ENCODE measurements at regions not wholly inside any gene's neighbourhood (a gene's known extent, or its start where the extent isn't known, plus 50 kb on each side); places are given as distances from the start of the nearest gene placed in this dataset.

DNA sequence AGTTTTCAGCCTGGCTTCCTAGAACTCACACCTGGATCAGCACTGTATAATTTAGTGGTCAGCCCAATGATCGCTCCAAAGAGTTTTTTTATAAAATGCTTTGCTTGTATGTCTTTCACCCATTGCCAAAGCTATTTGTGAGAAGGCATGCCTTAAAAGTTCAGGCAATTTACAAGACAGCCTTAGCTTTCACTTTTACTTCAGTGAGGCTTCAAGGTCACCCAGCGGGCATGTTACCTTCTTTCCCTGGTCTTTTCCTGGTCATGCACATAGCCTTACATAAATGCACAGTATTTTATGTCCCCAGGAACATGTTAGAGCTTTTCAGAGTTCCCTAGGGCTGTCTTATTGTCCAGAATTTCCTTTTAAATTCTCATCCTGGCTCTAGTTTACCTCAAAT, 179.9 kb upstream of the TMEM72 start:
- H3K27ac ChIP-seq = no peak overlapping the region
- no peaks in the 10 kb centered on the region for H3K27me3 ChIP-seq
- TF ChIP-seq EZH2 (IDR thresholded peaks at IDR 0.05; ENCODE audit: borderline replicate concordance) = no peak
- no peak for TF ChIP-seq EZH2phosphoT487 (IDR thresholded peaks at IDR 0.05; ENCODE audit: low read depth, severe bottlenecking, unreplicated experiment)
- TF ChIP-seq, protein P1, sequence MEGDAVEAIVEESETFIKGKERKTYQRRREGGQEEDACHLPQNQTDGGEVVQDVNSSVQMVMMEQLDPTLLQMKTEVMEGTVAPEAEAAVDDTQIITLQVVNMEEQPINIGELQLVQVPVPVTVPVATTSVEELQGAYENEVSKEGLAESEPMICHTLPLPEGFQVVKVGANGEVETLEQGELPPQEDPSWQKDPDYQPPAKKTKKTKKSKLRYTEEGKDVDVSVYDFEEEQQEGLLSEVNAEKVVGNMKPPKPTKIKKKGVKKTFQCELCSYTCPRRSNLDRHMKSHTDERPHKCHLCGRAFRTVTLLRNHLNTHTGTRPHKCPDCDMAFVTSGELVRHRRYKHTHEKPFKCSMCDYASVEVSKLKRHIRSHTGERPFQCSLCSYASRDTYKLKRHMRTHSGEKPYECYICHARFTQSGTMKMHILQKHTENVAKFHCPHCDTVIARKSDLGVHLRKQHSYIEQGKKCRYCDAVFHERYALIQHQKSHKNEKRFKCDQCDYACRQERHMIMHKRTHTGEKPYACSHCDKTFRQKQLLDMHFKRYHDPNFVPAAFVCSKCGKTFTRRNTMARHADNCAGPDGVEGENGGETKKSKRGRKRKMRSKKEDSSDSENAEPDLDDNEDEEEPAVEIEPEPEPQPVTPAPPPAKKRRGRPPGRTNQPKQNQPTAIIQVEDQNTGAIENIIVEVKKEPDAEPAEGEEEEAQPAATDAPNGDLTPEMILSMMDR (IDR thresholded peaks at IDR 0.05; ENCODE audit: poor library complexity) = no peak
- no peaks in the 10 kb centered on the region for H3K4me1 ChIP-seq (ENCODE audit: insufficient read depth)
- H3K9me3 ChIP-seq (ENCODE audit: low read depth) = no peaks in the 10 kb centered on the region
- H2AFZ ChIP-seq = no peak overlapping the region
- no peak overlapping the region for H3K4me3 ChIP-seq
- 85% methylated on average over 2 of the region's 2 CpGs for WGBS (ENCODE audit: low lambda C conversion rate, missing lambda C conversion rate)
- H3K79me2 ChIP-seq = no peaks in the 10 kb centered on the region
- H3K4me2 ChIP-seq = no peak overlapping the region
- no peaks in the 10 kb centered on the region for H3K36me3 ChIP-seq (replicated peaks; ENCODE audit: insufficient read depth, low read depth)
- no peaks in the 10 kb centered on the region for H4K20me1 ChIP-seq (ENCODE audit: insufficient read depth, poor library complexity, severe bottlenecking)
- H3K9me2 ChIP-seq (replicated peaks; ENCODE audit: insufficient read depth) = no peaks in the 10 kb centered on the region
- no peak for DNase-seq (ENCODE audit: low spot score)

GRCh38 chr10:44733501-44734488, 177.3 kb upstream of the TMEM72 start:
- H3K9me2 ChIP-seq (replicated peaks; ENCODE audit: insufficient read depth) = no peaks in the 10 kb centered on the region
- 68% methylated on average over 5 of the region's 5 CpGs for WGBS (ENCODE audit: low lambda C conversion rate, missing lambda C conversion rate)

DNA sequence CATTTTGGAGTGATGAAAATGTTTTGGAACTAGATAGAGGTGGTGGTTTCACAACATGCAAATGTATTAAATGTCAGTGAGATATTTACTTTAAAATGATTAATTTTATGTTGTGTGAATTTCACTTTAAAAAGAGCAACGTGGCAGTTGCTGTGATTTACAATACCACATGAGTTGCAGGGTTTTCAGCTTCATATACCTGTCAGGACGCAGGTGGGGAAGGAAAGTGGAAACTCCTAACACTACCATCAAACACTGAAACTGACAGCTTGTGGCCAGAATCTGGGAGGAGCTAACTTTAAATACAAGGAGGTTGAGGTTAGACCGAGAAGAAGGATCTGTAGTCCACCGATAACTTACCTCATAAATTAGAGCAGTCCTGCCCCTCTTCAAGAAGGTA, 168.9 kb upstream of the TMEM72 start:
- TF ChIP-seq, protein P1 (IDR thresholded peaks at IDR 0.05; ENCODE audit: poor library complexity) = no peak
- TF ChIP-seq EZH2phosphoT487 (IDR thresholded peaks at IDR 0.05; ENCODE audit: low read depth, severe bottlenecking, unreplicated experiment) (no peak), EZH2 (IDR thresholded peaks at IDR 0.05; ENCODE audit: borderline replicate concordance) (no peak)
- no peak for DNase-seq (ENCODE audit: low spot score)

More at GRCh38 chr10:44733501-44734488, 177.3 kb upstream of the TMEM72 start:
- Histone ChIP-seq H3K9me3 (ENCODE audit: low read depth) (no peaks in the 10 kb centered on the region), H3K4me2 (no peak overlapping the region), H3K27ac (no peak overlapping the region), H4K20me1 (ENCODE audit: insufficient read depth, poor library complexity, severe bottlenecking) (no peaks in the 10 kb centered on the region), H3K27me3 (no peaks in the 10 kb centered on the region), H3K36me3 (replicated peaks; ENCODE audit: insufficient read depth, low read depth) (no peaks in the 10 kb centered on the region), H3K79me2 (no peaks in the 10 kb centered on the region), H3K4me3 (no peak overlapping the region), H2AFZ (no peak overlapping the region), H3K4me1 (ENCODE audit: insufficient read depth) (no peaks in the 10 kb centered on the region)
- TF ChIP-seq EZH2phosphoT487 (IDR thresholded peaks at IDR 0.05; ENCODE audit: low read depth, severe bottlenecking, unreplicated experiment) = no peak
- TF ChIP-seq, protein P1 (IDR thresholded peaks at IDR 0.05; ENCODE audit: poor library complexity) = peak; percentile 21
- DNase-seq (ENCODE audit: low spot score) = no peak

More for the DNA sequence above, 168.9 kb upstream of the TMEM72 start:
- no peaks in the 10 kb centered on the region for H3K36me3 ChIP-seq (replicated peaks; ENCODE audit: insufficient read depth, low read depth)
- H3K4me2 ChIP-seq = no peak overlapping the region
- no peak overlapping the region for H3K4me3 ChIP-seq
- H3K79me2 ChIP-seq = no peaks in the 10 kb centered on the region
- H3K27ac ChIP-seq = no peak overlapping the region
- no peak overlapping the region for H2AFZ ChIP-seq
- H3K4me1 ChIP-seq (ENCODE audit: insufficient read depth) = no peaks in the 10 kb centered on the region
- 70% methylated on average over 4 of the region's 4 CpGs for whole genome bisulfite sequencing (ENCODE audit: low lambda C conversion rate, missing lambda C conversion rate)
- no peaks in the 10 kb centered on the region for H3K27me3 ChIP-seq
- H4K20me1 ChIP-seq (ENCODE audit: insufficient read depth, poor library complexity, severe bottlenecking) = no peaks in the 10 kb centered on the region
- H3K9me2 ChIP-seq (replicated peaks; ENCODE audit: insufficient read depth) = no peaks in the 10 kb centered on the region
- H3K9me3 ChIP-seq (ENCODE audit: low read depth) = no peaks in the 10 kb centered on the region

Data from hepatocyte (in vitro differentiated cells).